HepG2 (cell line): ENCODE measurements at regions not wholly inside any gene's neighbourhood (a gene's known extent, or its start where the extent isn't known, plus 50 kb on each side); places are given as distances from the start of the nearest gene placed in this dataset.

Source experiments
- ATAC-seq: fragments of 200-7000 bp; cut with Tn5 transposase; 3 replicates; pipeline ENCODE4 v1.9.1; 2020; ENCODE audit warnings: mild to moderate bottlenecking, moderate library complexity
- BruUV-seq: library from RNA; stranded (reverse); fragments of 400-500 nt; replicated peaks from 2 replicates; lab custom pipeline; 2021; lab: Mats Ljungman, UMichigan
- CTCF ChIA-PET: fragments of 300-600 bp; formaldehyde crosslinking; extraction: SDS; loops from one replicate; lab custom pipeline; 2021; ENCODE audit warnings: low total read pairs, inconsistent platforms, low intra/inter-chr PET ratio; lab: Yijun Ruan, JAX
- POLR2A ChIA-PET: fragments of 350-600 bp; sonication (Branson Sonifier 250); formaldehyde crosslinking; loops from one replicate; lab custom pipeline; 2020; ENCODE audit warnings: antibody characterized with exemption, inconsistent platforms; lab: Yijun Ruan, JAX
- DNase-seq: peaks from one replicate; pipeline ENCODE4 v3.0.0-alpha.2; 2015; ENCODE audit warnings: low spot score
- FAIRE-seq: peaks from 3 replicates; lab custom pipeline; 2011; peaks lifted over from hg19 to GRCh38; lab: Jason Lieb, UNC
- H2AFZ ChIP-seq: one replicate; pipeline ENCODE4 v1.6.1; 2011; ENCODE audit warnings: low read length, inconsistent platforms
- H3K27ac ChIP-seq: fragments of 300-600 bp; 3 replicates; pipeline ENCODE4 v1.8.0; 2011; ENCODE audit warnings: mixed run types, mild to moderate bottlenecking, mixed read lengths, low read length, inconsistent platforms; ENCODE audit not compliant: insufficient read depth; ENCODE audit errors: extremely low read length
- H3K27me3 ChIP-seq, 2 experiments: fragments of 200-600 bp in 1 of 2; 2 replicates in 1 of 2; 3 replicates in 1 of 2; pipeline versions ENCODE4 v1.6.0 to v1.8.0; 2011; ENCODE audit warnings: low read length in 2 of 2, mild to moderate bottlenecking in 2 of 2, moderate library complexity in 2 of 2, inconsistent platforms in 1 of 2; ENCODE audit not compliant: insufficient read depth in 2 of 2, control insufficient read depth in 1 of 2
- H3K36me3 ChIP-seq, 2 experiments: fragments of 200-600 bp in 1 of 2; replicated peaks in 1 of 2; 2 replicates in 1 of 2; 3 replicates in 1 of 2; pipeline versions ENCODE4 v1.5.1 to v1.8.0; 2011; ENCODE audit warnings: low read length in 2 of 2, inconsistent platforms in 1 of 2; ENCODE audit not compliant: insufficient read depth in 2 of 2, control insufficient read depth in 1 of 2
- H3K4me1 ChIP-seq: 2 replicates; pipeline ENCODE4 v1.5.1; 2012; ENCODE audit warnings: low read length, inconsistent platforms; ENCODE audit not compliant: insufficient read depth
- H3K4me2 ChIP-seq: 2 replicates; pipeline ENCODE4 v1.6.0; 2011; ENCODE audit warnings: low read depth, low read length, inconsistent platforms
- H3K4me3 ChIP-seq, 3 experiments: fragments of 200-600 bp in 1 of 3; sonication (generic), shearing (Covaris generic) in 1 of 3; replicated peaks in 1 of 3; 2 replicates each; pipeline ENCODE4 v1.5.1; 2011 to 2016; ENCODE audit warnings: low read length in 3 of 3, inconsistent platforms in 2 of 3, low read depth in 2 of 3, mild to moderate bottlenecking in 2 of 3, control low read depth in 1 of 3, mixed read lengths in 1 of 3; ENCODE audit not compliant: insufficient read depth in 1 of 3
- H3K79me2 ChIP-seq: one replicate; pipeline ENCODE4 v1.6.1; 2011; ENCODE audit warnings: low read length, inconsistent platforms; ENCODE audit not compliant: insufficient read depth
- H3K9ac ChIP-seq: 2 replicates; pipeline ENCODE4 v1.6.0; 2011; ENCODE audit warnings: mild to moderate bottlenecking, low read depth, low read length, inconsistent platforms; ENCODE audit not compliant: insufficient read depth
- H3K9me3 ChIP-seq: 2 replicates; pipeline ENCODE4 v1.5.1; 2012; ENCODE audit warnings: mild to moderate bottlenecking, low read length
- H4K20me1 ChIP-seq: 2 replicates; pipeline ENCODE4 v1.6.0; 2011; ENCODE audit warnings: inconsistent platforms, mild to moderate bottlenecking, low read length, moderate library complexity; ENCODE audit not compliant: insufficient read depth
- DMAP1 ChIP-seq: IDR thresholded peaks from 2 replicates; pipeline ENCODE4 v1.6.1; 2016
- ELK4 ChIP-seq: sonication (generic); formaldehyde crosslinking; IDR thresholded peaks from 2 replicates; pipeline ENCODE4 v1.9.0; 2021; ENCODE audit warnings: missing genetic modification reagents, borderline replicate concordance
- MIXL1 ChIP-seq: IDR thresholded peaks from 2 replicates; pipeline ENCODE4 v1.6.1; 2016
- MNT ChIP-seq: fragments of 450-650 bp; IDR thresholded peaks from 2 replicates; pipeline ENCODE4 v1.6.1; 2016
- ZNF280D ChIP-seq: sonication (generic); formaldehyde crosslinking; IDR thresholded peaks from 2 replicates; pipeline ENCODE4 v1.5.1; 2020; ENCODE audit warnings: mild to moderate bottlenecking, missing genetic modification reagents
- ZNF577 ChIP-seq: sonication (generic); formaldehyde crosslinking; IDR thresholded peaks from 2 replicates; pipeline ENCODE4 v1.4.0; 2020; ENCODE audit warnings: mild to moderate bottlenecking, low read depth, missing genetic modification reagents, borderline replicate concordance
- ZNF781 ChIP-seq: sonication (generic); formaldehyde crosslinking; IDR thresholded peaks from 2 replicates; pipeline ENCODE4 v1.5.1; 2020; ENCODE audit warnings: borderline replicate concordance, mild to moderate bottlenecking, missing genetic modification reagents; ENCODE audit errors: not compliant biosample characterization
- WGBS: methylation state at CpG from one replicate; pipeline ENCODE4 v1.1.6; 2017; ENCODE audit warnings: low lambda C conversion rate; 5-methylcytosine and 5-hydroxymethylcytosine counted together
- in situ Hi-C: cut with HindIII; loops from 2 replicates; pipeline ENCODE4 v1.10.0; 2017; ENCODE audit warnings: low pct_unique_long_range_greater_than_20kb; ENCODE audit not compliant: extremely low pct_ligation_motif_present
- intact Hi-C: fragments of 100-400 bp; cut with micrococcal nuclease; formaldehyde crosslinking; loops from one replicate; pipeline ENCODE4 v1.10.0; 2022; ENCODE audit not compliant: unreplicated experiment

GRCh38 chr20:24799971-24800580, 149.0 kb upstream of the CST7 start:
- intact Hi-C loops = no loop called here
- CTCF ChIA-PET = no interaction called here
- under 1% methylated on average over 11 of the region's 12 CpGs for WGBS
- ATAC-seq = no peak
- H3K4me2 ChIP-seq = no peak overlapping the region
- no peak overlapping the region for H3K27ac ChIP-seq
- peaks cover 14 to 44% of the 10 kb centered on the region in 2 experiments for H3K27me3 ChIP-seq
- no peaks in the 10 kb centered on the region for H4K20me1 ChIP-seq
- POLR2A ChIA-PET = no interaction called here
- no peaks in the 10 kb centered on the region for H3K4me1 ChIP-seq
- H3K4me3 ChIP-seq = no peak overlapping the region
- TF ChIP-seq MNT (no peak), ELK4 (no peak), ZNF577 (CRISPR knock-in tag) (no peak), ZNF781 (CRISPR knock-in tag) (no peak), ZNF280D (CRISPR knock-in tag) (no peak), DMAP1 (CRISPR knock-in tag) (no peak), MIXL1 (CRISPR knock-in tag) (no peak)
- TF ChIP-seq, all 625 proteins: peak for 0
- Histone ChIP-seq H3K9ac (no peak overlapping the region), H3K9me3 (no peaks in the 10 kb centered on the region), H3K36me3 (no peaks in the 10 kb centered on the region), H2AFZ (no peak overlapping the region), H3K79me2 (no peaks in the 10 kb centered on the region)
- FAIRE-seq (no peak), DNase-seq (no peak)
- in situ Hi-C loops = no loop called here
- no TSS peak for BruUV-seq
